ENCODE measurements at regions not wholly inside any gene's neighbourhood (a gene's known extent, or its start where the extent isn't known, plus 50 kb on each side); places are given as distances from the start of the nearest gene placed in this dataset.

DNA sequence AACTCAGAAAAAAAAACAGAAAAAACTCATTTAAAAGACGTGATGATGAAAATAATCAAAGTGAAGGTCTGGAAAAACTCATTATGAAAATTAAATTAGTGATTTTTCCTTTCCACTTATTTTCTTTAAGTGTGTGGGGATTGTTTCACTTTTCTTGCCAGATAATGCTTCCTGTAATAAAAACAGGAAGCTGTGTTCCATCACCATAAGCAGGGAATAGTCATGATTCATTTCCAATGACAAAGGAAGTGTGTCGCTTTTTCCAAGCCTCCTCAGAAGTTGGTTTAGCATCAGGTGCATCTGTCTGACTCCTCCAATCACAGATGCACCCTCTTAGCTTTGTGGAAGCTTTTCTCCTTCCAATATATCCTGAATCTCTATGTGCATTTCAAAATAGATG lies 2068.7 kb downstream of the MAT2B start:
- H3K27ac ChIP-seq: no peak overlapping the region
- DNase-seq (ENCODE audit: low read depth, low spot score): no peak

DNA sequence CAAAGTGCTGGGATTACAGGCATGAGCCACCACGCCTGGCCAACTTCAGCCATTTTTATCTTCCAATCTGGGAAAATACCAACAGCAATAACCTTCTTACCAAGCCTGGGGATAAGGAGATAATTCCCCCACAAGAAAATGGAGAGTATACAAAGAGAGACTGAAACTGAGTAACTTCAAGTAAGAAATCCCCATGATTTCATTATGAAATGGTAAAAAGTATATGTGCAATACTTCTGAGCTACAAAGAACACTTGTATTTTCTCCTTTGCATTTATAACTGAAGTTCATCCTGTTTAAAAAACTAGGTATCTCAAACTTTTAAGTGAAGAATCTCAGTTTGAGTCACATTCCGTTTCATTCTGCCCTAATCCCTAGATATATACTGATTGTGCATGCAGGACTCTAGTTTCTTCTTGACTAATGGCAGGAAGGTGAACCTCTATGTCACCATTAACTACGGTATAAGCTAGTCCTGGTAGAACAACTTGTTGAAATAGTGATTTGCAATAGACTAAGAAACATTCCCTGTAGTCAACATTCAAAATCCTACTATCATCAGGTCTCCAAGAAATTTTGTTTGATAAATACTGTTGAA lies 2071.4 kb downstream of the MAT2B start:
- no peak overlapping the region for H3K27ac ChIP-seq
- no peak for DNase-seq (ENCODE audit: low read depth, low spot score)

DNA sequence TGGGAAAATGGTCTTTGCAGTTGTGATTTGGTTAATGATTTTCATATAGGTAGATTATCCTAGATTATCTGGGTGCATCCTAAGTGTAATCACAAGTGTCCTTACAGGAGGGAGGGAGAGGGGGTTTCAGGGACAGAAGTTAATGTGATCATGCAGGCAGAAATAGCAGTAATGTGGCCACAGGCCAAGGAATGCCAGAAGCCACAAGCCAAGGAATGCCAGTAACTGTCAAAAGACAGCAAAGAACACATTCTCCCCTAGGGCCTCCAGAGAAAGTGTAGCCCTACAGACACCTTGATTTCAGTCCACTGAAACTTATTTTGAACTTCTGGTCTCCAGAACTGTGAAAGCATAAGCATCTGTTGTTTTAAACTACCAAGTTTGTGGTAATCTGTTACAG lies 2074.5 kb downstream of the MAT2B start:
- DNase-seq (ENCODE audit: low read depth, low spot score): no peak
- H3K27ac ChIP-seq: no peak overlapping the region

DNA sequence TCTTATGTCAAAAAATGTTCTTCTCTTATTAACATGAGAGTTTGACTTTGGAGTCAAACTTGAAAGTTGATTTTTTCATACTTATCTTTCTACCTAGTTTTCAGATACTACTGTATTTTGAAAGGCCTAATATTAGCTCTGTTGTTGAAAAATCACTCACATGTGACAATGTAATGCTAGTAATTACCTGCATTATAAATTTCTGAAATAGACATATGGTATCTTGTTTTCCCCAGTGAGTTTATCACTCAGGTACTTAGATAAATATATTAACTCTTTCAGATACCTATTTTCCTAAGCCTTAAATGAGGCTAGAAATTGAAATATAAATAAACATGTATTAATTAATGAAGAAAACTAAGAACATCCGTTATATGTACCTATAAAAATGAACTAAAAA lies 2089.3 kb downstream of the MAT2B start:
- no peak overlapping the region for H3K27ac ChIP-seq
- no peak for DNase-seq (ENCODE audit: low read depth, low spot score)

DNA sequence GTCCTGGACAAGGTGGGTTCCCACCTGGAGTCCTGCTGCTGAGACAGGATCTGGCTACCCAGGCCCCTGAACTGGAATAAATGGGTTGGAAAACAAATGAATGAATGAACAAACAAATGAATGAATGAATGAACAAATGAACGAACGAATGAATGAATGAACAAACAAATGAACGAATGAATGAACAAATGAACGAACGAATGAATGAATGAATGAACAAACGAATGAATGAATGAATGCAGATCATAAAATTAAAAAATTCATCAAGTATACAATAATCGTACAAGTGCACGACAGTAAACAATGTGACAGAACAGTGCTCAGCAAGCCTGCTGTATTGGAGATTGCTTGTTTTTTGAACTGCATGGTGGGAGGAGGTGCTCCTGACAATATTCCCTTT lies 2097.1 kb downstream of the MAT2B start:
- no peak for DNase-seq (ENCODE audit: low read depth, low spot score)
- H3K27ac ChIP-seq: no peak overlapping the region

DNA sequence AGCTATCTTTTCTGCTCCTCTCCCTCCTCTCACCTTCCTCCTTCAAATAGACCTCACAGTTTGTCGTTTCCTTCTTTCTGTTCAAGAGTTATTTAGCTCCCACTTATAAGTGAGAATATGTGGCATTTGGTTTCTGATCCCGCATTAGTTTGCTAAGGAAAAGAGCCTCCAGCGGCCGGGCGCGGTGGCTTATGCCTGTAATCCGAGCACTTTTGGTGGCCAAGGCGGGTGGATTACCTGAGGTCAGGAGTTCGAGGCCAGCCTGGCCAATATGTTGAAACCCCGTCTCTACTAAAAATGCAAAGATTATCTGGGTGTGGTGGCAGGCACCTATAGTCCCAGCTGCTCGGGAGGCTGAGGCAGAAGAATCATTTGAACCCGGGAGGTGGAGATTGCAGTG lies 2101.6 kb downstream of the MAT2B start:
- no peak overlapping the region for H3K27ac ChIP-seq
- no peak for DNase-seq (ENCODE audit: low read depth, low spot score)

DNA sequence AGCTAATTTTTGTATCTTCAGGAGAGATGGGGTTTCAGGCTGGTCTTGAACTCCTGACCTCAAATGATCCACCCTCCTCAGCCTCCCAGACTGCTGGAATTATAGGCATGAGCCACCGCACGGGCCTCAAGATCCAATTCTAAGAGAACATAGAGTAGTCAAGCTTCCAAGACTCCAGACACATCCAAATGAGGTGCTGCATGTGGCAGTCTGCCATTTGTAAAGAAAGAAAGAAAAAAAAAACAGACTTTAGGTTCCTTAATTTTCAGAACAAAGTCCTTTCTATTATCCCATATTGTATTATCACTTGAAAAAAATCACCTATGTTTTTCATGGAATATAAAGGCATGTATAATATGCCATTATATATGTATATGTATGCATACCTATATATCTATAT lies 2104.5 kb downstream of the MAT2B start:
- DNase-seq (ENCODE audit: low read depth, low spot score): no peak
- no peak overlapping the region for H3K27ac ChIP-seq

DNA sequence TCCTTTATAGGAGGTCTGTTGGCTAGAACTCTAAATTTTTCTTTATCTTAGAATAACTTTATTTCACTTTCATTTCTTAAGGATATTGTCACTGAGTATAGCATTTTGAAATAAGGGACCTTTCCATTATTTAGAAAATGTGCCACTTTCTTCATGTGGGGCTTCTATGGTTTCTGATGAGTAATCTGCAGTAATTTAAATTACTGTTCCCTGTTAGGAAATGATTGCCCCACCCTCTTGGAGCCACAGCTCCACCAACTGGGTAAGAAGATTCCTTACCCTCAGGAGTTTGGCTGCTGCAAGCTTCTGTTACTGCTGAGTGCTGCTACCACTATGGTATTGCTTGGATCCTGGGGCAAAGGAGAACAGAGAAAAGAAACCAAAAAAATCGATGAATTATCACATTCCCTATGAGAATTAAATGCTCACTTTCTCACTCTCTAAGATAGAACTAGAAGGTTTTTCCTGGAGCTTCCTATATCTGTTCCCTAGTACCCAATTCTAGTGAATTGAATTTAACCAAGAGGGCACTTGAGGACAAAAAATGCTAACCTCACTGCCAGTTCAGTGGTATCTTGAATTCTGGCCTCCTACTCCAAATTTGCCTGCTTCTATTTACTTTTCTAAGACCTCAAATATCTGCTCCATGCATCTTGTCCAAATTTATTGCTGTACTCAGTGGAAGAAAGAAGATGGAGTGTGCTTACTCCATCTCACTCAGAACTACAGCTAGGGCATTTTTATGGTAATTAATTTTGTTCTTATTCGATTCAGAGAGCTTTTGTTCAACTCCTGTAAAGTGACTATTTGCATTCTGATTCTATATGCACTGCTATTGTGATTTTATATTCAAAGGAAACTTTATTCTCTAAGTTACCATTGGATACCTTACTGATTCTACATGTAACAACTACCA lies 2111.3 kb downstream of the MAT2B start:
- H3K27ac ChIP-seq: no peak overlapping the region

DNA sequence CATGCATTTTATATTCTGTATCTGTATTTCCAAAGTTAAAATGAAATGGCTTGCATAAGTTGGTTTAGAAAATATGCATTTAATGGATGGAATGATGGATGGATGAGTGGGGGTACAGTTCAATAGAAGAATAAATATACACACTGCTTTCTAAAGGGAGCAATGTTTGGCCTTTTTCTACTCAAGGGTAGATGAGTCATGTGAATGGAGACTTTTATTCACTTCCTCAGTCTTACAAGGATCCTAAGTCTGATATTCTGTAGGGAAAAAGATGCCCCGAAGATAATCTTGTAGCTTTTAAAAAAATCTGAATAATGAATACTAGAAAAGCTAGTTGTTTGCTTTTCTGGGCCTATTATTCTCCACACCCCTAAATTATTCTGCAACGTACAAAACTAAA lies 2112.1 kb downstream of the MAT2B start:
- DNase-seq (ENCODE audit: low read depth, low spot score): no peak
- H3K27ac ChIP-seq: no peak overlapping the region

More for the DNA sequence above, 2111.3 kb downstream of the MAT2B start:
- no peak for DNase-seq (ENCODE audit: low read depth, low spot score)

DNA sequence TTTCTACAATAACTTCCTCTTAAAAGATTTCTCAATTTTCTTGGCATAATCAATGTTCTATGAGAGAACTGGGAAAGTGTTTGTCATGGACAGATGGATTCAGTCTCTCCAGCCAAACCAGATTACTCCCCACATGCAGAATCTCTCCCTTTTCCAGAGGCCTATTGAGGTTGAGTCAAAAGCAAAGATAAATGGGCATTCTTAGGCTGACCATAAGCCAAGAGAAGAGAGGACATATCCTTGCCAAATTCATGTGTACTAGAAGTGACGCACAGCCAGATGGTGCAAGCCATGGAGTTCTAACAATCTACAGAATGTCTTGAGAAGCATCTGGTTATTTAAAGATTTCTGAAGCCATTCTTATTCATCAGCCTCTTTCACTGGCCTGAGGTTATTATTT lies 2115.0 kb downstream of the MAT2B start:
- DNase-seq (ENCODE audit: low read depth, low spot score): no peak
- no peak overlapping the region for H3K27ac ChIP-seq

DNA sequence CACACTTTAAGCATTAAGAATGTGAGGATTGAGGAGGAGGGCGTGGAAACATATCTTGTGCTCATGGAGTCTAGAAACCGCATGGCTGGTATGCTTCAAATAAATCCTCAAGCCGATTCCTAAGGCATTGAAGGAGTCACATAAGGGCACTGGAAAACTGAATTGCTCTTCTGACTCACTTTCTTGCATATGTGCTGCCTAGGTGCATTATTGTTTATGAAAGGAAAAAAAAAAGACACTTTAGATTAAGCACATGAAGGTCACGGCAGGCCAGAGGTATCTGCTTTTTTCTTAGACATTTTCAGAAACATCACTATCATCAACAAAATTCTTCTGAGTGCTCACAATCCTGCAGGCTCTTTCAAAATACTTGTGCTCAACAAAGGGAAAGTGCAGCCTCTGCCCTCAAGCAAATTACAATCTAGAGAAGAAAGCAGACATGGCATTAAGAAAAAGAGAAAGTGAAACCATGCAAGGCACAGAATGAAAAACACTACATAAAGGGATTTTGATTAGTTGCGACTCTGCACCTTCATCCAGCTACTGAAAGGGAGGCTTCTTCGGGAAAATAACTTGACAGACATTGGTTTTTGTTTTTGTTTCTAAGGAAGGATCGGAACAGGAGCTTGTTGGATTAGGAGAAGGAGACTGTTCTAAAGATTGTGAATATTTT lies 2117.6 kb downstream of the MAT2B start:
- no peak for DNase-seq (ENCODE audit: low read depth, low spot score)

DNA sequence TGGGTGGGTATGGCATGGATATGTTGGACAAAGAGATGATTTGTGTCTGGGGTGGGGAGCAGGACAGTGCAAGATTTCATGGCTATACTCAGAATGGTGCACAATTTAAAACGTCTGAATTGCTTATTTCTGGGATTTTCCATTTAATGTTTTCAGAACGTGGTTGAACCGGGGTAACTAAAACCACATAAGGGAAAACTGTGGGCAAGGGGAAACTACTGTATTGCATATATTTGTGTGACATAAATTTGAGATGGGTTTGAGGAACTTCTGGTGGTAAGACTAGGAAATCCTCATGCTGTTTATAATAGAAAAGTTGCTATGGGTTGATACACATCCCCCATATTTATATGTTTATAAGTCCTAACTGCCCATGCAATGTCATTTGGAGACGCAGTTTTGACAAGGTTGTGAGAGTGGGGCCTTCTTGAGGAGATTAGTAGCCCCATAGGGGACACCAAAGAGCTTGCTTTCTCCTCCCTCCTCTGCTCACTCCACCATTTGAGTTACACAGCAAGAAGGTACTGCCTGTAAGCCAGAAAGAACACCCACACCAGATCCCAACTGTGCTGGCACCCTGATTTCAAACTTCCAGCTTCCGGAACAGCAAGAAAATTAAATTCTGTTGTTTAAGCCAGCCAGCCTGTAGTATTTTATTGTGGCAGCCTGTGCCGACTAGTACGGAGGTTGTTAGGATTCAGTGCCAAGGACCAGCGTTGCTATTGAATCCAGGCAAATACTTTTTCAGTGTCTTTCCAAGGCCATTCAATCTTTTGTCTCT lies 2118.9 kb downstream of the MAT2B start:
- DNase-seq (ENCODE audit: low read depth, low spot score): no peak
- no peak overlapping the region for H3K27ac ChIP-seq

More for the DNA sequence above, 2117.6 kb downstream of the MAT2B start:
- no peak overlapping the region for H3K27ac ChIP-seq

DNA sequence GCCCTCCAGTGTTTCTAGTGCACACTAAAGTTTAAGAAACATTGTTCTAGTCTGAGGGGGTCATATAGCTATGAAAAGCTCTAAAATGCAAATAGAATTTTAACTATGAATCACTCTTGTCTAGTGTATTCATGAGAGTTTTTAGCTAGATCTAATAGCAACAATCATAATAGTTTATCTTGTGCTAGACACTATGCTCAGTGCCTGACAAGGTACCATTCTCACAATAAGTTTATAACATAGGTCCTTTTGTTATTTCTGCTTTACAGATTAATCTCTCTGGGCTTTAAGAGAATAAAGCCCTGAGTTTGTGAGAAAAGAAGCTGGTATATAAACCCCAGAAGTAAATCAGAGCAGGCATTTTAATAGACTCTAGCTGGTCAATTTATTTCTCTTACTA lies 2120.7 kb downstream of the MAT2B start:
- no peak overlapping the region for H3K27ac ChIP-seq

DNA sequence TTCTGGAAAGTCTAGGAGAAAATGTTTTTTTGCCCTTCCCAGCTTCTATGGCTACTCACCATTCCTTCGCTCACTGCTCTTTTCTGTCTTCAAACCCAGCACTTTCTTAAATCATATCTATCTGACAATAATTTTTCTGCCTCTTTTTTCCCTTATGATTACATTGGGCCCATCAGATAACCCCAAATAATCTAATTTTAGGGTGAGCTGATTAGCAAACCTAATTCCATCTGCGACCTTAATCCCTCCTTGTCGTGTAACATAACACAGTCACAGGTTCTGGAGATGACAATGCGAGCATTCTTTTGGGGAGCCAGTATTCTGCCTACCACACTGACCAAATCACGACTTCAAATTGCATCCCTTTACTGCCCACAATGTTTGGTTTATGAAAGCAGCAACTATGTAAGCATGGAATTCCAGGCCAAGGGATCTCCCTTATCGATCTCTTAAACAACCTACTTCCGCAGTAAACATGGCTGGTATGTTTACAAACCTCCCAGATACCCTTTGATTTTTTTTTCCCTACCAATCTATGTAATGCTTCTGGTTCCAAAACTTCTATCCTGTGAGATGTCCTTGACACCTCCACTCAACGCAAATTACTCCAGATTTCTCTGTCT lies 2122.2 kb downstream of the MAT2B start:
- no peak overlapping the region for H3K27ac ChIP-seq
- no peak for DNase-seq (ENCODE audit: low read depth, low spot score)

More for the DNA sequence above, 2120.7 kb downstream of the MAT2B start:
- DNase-seq (ENCODE audit: low read depth, low spot score): no peak

DNA sequence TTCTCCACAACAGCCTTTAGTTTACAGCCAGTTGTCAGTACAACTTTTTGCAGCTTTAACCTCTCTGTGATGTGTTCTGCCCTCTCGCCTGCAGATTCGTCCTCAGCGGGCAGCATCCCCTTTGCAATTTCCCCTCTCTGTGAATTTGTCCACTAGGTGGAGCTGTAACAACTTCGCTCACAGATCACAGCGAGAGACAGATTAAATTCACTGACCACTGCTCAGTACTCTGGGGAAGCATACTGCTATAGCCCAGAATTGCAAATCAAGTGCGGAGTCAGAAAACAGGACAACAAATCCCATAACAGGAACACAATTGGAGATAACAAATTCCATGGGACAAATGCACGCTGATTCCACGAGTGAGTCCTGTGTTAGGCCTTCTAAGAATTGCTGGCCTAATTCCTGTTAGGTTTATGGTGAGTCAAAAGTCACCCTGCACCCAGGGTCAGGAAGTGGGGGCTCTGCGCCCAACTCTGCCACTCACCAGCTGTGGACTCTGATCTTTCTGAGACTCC lies 2124.9 kb downstream of the MAT2B start:
- DNase-seq (ENCODE audit: low read depth, low spot score): no peak
- H3K27ac ChIP-seq: no peak overlapping the region

DNA sequence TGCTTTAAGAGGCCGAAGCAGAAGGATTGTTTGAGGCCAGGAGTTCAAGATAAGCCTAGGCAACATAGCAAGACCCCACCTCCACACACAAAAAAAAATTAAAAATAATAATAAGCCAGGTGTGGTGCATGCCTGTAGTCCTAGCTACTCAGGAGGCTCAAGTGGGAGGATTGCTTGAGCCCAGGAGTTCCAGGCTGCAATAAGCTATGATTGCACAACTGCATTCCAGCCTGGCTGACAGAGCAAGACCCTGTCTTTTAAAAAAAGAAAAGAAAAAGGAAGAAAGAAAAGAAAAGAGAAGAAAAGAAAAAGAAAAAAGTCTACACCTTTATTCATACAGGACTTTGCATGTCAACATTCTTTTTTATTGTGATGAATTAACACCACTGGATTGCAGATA lies 2125.8 kb downstream of the MAT2B start:
- H3K27ac ChIP-seq: no peak overlapping the region
- no peak for DNase-seq (ENCODE audit: low read depth, low spot score)

DNA sequence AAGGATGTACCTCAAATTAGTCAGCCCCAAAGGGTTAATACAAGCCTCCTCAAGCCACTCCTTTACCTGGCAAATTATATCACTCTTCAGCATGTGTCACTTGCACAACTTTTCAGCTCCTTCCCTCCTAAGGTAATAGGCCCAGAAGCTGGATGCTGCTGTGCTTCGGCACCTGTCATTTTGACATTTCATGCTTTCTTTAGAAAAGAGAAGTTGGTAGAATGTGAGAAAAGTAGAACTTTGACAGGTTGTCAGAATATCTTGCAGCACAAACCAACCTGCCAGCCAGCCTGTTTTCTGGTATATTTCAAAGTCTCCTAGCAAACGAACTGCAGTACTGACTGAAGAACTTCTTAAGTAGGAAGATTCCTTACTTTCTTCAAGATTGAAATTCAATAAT lies 2136.9 kb downstream of the MAT2B start:
- no peak overlapping the region for H3K27ac ChIP-seq
- DNase-seq (ENCODE audit: low read depth, low spot score): no peak

DNA sequence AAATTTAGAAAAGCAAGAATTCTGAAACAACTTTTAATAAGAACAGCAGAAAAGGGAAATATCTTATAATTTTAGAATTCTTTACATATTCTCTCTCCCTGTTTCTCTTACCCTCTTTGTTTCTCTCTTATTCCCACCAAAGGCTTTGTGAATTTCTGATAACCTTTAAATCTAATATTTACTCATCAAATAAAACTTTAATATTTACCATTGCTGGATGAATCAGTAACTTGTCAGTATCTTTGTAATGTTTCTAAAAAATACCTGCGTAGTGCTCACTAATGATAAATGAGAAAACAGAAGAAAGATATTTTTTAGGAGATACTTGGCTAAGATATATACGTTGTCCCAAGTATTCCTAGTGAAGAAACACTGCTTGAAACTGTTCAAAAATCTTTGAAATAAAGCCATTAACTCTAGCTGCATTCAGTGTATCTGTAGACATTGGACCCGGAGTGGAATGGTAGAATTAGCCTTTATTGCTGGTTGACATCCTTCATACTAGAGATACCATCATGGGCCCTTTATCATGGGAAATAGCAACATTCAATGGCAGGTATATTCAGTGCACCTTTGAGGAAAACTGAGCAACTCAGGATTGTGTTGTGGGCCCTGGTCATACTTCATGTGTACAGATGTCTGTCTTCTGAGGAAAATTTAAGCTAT lies 2160.4 kb downstream of the MAT2B start:
- no peak overlapping the region for H3K27ac ChIP-seq
- DNase-seq (ENCODE audit: low read depth, low spot score): no peak

DNA sequence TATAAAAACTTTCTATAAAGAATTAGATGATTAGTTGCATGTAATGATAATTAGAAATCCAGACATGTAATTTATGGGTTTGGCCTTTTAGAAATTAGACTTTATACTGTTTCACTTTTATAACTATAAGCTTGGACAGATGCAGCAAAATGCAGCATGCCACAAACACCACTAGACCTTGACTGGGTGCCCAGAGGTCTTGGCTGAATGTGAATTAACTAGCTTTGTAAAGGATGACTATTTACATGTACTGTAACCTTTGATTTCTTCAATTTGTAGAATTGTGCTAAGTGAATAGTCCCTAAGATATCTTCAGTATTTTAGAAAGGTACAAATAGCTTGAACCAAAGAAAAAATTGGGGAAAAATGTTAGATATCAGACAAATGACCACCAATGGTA lies 2168.1 kb downstream of the MAT2B start:
- no peak for DNase-seq (ENCODE audit: low read depth, low spot score)
- H3K27ac ChIP-seq: no peak overlapping the region
